HG03025 (cell line): ENCODE measurements at regions not wholly inside any gene's neighbourhood (a gene's known extent, or its start where the extent isn't known, plus 50 kb on each side); places are given as distances from the start of the nearest gene placed in this dataset.

Source experiments
- ATAC-seq: cut with Tn5 transposase; IDR thresholded peaks from one replicate; pipeline ENCODE4 v1.9.1; 2021; ENCODE audit warnings: mild to moderate bottlenecking, moderate library complexity; ENCODE audit not compliant: unreplicated experiment, low FRiP score

DNA sequence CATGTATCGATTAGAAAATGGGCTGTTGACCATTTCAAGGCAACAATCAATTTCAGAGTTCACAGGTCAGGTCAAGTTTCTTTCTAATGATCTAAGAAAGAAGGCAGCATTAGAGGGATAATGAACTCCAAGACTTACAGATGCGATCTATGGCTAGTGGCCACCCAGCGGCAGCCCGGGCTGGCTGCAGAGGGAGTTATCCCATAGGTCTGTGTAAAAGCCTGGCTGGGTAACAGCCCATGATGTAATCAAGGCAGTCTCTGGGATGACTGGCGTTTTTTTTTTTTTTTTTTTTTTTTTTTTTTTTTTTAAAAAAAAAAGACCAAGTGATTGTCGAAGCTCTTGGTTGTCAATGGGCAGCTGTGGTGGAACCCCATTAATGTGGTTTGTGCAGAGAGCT is 171.1 kb upstream of the SKOR2 start:
- no peak for ATAC-seq

DNA sequence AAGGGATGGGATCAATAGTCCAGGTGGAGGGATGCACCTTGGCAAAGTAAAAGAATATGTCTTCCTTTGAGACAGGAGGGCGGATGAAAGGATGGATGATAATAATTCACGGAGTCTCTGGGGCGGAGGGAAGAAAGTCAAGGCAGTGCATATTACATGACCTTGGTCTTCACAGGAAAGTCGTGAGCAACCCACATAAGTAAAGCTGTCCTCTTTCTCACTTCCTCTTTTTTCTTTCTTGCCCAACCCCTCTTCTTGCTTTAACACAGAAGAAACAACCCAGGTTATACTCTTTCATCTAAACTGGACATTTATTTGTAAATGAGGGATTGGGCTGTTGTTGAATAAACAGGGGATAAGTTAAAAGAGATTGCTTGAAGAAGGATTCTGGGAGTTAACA is 168.7 kb upstream of the SKOR2 start:
- ATAC-seq: peak; percentile 83

DNA sequence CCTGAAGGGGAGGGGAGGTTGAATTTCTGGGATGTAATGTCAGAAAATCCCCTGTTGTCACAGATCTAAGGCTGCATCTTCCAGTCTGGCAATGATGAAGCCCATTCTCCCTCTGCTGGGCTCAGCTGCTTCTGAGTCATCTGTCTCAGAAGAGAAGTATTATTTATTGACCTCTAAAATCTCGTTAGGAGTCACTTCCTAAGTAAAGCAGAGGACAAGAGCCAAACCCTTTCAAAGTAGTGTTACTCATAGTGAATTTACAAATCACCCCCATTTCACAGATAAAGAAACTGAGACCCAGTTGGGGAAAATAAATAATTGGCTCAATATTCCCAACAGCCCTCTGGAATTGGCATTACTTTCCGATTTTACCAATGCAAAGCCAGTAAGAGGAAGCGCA is 167.3 kb upstream of the SKOR2 start:
- no peak for ATAC-seq

DNA sequence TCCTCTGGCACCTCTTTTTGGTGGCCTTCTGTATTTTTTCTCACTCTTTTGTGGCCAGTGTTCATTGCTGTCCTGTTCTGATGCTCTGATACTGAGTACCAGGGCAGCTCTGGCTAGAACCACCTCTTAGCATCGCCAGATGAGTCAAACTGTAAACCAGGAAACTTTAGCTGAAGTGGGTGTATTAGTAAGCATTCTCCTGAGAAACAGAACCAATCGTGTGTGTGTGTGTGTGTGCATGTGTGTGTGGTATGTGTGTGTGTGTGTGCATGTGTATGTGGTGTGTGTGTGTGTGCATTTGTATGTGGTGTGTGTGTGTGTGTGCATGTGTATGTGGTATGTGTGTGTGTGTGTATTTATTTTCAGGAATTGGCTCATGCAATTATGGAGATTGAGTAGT is 166.3 kb upstream of the SKOR2 start:
- no peak for ATAC-seq

DNA sequence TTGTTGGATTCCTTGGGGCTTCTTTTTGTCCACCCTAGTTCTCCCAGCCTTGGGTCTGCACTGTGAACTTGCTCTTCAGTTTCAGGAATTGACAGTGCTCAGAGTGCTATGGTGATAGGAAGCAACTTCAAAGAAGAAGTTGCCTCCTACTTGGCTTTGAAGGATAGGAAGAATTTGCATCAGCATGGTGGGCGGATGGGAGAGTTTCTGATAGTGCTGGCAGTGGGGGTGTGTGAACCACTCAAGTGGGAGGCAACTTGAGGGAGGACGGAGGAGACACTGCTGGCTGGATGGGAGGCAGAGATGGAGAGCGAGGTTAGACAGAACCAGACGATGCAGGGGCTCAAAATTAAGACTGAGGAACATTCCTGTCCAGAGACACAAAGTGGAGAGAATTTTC is 164.4 kb upstream of the SKOR2 start:
- ATAC-seq: no peak

DNA sequence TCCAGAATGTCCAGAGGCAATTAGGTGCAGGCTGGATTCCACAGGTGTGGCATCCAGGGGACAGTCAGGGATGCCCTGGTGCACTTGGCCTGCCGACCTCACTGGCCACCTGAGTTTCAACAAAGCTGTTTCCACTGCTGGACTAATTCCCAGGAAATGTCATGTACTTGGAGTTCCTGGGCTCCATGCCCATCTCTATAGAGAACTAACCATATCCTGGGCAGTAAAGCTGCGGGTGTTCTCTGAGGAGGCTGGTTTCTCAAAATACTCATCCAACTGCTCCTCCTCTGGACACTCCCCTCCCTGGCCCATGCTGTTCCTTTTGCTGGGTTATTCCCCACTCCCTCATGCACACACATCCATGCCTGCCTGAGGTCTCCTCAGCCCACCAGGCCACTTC is 161.9 kb upstream of the SKOR2 start:
- no peak for ATAC-seq

DNA sequence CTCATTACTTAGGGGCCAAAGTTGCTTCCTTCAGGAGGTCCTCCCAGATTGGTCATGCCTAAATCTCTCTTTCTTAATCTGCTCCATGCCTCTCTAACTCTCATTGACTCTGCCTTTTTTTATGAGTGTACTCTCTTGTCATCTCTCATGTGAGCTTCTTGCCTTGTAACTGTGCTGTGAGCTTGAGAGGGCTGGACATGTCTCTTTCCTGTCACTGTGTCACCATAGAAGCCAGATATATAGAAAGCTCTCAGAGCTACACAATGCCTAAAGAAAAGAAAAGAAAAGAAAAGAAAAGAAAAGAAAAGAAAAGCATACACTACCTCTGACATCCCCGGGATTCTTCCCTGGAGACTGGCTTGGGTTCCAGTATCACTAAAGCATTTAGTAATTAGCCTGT is 161.5 kb upstream of the SKOR2 start:
- no peak for ATAC-seq

DNA sequence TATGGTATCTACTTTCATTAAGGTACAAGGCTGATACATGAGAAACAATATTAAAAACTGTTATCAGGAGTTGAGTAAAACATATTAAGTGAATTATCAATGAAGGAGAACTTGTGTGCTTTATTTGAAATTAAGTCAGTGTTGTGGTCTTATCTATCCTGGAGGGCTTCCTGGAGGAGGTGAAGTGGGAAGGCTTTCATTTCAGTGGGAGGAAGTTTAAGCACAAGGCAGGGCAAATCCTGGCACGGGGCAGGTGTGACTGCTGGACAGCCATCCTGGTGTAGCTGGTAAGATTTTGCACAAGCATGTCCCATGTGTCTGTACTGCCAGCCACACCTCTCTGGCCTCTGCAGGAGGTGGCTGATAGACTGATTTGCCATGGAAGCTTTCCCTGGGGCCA is 159.7 kb upstream of the SKOR2 start:
- ATAC-seq: no peak

DNA sequence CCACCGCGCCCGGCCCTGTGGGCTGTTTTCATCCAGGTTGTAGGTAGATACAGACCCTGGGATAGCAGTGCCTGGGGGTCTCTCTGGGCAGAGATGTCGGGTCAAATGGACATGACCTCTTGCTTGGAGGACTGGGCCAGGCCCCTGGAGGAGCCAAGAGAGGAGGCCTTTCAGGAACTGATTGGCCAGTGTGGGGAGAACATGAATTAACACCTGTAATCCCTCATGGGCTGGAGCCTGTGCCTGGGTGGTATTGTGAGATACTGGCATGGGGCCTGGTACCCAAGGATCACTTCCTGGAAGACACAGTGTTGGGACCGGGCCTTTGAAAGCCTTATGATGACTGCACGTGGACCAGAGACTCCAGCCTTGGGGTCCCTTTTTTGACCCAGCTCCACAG is 158.7 kb upstream of the SKOR2 start:
- ATAC-seq: no peak

DNA sequence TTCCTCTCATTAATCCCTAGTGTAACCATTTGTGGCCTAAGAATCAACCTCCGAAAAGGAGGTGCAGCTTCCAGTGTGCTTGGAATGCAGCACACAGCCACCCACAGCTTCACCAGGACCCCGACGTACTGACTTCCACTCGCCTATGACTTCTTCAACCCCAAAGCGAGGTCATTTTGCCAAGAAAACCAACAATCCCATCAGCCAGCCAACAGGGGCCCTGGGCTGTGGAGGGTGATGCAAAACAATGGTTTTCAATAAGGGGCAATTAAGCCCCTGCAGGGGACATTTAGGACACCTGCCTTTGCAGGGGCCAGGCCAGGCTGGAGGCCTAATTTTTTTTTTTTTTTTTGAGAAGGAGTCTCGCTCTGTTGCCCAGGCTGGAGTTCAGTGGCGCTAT is 158.1 kb upstream of the SKOR2 start:
- no peak for ATAC-seq

DNA sequence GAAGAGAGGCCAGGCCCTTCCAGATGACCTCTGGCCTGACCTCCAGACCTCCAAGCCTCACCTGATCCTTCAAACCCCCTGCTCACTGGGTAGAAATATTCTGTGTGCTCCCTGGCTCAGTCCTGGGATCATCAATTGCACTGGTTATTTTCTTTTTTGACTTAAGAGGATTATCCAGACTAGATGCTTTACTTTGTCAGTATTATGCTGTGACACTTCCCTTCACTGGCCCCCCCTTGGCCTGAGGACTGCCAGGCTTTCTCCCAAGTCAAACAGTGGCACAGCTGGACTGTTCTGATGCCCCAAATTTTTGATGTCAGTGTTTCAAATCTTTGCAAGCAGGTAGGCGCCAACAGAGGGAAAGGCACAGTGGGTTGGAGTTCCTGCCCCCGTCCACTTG is 156.3 kb upstream of the SKOR2 start:
- ATAC-seq: no peak

DNA sequence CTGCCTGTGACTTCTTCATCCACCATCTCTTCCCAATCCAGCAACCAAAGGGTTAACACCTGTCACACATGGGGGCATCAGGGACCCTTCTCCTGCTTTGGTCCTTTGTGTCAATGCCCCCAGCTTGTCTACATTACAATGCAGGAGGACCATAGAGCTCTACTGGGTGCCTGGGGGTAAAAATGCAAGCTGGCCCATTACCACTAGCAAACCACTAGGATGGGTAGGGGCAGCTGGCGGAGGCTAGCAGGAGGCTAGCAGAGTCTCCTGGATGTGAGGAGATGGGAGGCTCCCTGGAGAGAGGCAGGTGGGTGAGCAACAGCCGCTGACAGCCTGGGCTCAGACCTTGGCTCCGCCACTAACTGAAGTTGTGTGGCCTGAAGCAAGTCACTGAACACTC is 153.4 kb upstream of the SKOR2 start:
- no peak for ATAC-seq

DNA sequence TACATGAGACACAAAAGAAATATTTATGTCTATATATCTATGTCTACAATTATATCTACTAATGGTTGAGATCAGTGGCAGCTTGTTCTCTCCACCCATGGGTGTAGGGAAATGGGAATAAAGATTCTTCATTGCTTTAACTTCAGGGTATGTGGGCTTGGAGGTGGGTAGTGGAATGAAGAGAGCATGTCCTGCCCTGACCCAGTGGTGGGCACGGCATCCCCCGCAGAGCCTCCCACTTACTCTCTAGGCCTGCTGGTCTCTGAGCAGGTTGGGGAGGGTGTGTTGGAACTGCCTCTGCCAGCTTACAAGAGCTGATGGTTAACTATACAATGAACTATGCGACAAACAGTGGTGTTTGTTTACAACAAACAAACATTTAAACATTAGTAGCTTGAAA is 152.5 kb upstream of the SKOR2 start:
- ATAC-seq: no peak

DNA sequence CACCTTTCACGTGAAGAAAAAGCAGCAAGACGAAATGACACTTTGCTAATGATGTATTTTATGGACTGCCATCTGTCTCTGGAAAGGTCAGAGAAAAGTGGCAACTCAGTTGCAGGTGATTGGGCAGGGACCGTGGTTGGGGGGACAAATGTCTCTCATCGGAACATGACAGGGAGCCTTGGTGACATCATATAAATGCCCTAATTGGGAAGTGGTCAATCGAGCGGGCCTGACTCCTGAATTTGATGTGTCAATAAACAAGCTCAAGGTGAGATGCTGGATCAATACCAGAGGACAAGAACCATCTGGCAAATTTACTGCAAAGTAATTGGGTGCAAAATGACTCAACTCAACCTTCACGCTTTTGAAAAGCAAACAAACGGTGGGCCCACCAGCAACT is 151.9 kb upstream of the SKOR2 start:
- no peak for ATAC-seq

DNA sequence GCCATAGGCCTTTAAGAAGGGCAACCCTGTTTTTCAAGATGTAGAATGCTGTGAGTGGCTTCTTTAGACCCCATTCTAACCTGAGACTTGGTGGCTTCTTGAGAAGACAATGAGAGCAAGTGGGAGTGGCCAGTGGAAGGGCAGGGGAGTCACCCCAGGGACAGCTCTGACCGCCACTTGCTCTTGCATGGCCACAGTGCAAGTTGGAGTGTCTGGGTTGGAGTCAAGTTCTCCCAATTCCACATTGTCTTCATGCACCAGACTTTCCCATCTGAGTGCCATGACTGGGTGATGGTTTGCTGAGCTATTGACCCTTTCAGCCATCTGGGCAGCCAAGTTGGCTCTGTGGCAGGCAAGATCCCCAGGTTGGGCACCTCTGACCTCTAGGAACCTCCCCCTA is 148.0 kb upstream of the SKOR2 start:
- no peak for ATAC-seq

DNA sequence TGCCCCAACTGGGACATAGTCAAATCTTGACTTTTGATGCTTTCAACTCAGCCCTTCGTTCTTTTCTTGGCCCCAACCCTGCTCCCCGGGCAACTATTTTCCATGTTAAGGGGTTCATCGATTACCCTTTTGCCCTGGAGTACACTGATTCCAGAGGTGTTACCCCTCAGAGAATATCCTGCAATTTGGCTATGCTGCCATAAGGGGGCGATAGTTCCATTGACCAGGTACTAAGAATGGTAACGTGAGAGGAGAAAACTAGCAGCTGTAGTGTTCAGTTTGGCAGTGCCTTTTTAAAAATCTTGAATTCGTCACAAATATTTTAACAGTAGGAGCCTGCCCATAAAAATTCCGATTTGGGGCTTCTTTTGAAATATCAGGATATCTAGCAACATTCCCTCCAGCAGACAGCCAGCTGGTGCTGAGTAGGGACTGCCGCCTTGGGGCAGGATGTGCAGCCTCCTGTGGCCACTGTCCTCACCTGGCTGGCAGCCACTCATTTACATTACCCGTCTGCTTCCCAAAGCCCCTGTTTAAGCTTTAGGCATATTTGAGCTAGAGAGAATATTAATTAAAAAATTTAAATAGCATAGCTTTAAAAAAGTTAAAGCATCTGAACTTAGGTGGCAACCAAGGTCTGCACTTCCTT is 146.3 kb upstream of the SKOR2 start:
- no peak for ATAC-seq

DNA sequence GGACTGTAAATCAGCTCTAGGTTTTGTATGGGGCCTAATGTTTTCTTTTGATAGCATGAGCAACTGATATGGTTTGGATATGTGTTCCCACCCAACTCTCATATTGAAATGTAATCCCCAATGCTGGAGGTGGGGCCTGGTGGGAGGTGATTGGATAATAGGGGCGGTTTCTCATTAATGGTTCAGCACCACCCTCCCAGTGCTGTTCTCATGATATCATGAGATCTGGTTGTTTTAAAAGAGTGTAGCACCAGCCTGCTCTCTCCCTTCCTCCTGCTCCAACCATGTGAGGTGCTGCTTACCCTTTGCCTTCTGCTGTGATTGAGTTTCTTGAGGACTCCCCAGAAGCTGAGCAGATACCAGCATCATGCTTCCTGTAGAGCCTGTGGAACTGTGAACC is 140.2 kb upstream of the SKOR2 start:
- ATAC-seq: no peak

DNA sequence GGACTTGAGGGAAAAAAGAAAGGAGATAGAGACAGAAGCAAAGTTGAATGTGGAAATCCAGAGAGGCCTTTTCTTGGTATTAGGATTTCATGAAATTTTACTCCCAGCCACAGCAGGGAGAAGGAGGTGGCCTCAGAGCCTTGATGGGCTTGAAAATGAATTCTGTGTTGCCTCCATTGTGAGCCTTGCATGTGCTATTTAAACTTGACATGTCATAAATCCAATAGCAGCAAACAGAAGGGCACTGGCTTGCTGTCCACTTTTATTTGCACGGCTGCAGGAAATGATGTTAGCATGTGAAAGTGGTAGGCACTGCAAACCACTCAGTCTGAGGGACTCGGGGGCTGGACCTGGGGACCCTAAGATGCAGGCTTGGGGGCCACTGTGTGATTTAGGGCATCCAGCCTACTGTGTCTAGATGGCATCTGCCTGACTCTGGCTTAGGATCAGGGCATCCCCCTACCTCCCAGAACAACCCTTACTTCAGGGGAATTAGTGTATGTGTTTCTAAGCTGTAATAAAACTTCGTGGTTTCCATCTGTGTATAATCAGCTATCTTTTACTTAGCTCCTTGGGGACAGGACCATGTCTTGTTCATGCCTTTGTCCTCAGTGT is 139.1 kb upstream of the SKOR2 start:
- no peak for ATAC-seq

DNA sequence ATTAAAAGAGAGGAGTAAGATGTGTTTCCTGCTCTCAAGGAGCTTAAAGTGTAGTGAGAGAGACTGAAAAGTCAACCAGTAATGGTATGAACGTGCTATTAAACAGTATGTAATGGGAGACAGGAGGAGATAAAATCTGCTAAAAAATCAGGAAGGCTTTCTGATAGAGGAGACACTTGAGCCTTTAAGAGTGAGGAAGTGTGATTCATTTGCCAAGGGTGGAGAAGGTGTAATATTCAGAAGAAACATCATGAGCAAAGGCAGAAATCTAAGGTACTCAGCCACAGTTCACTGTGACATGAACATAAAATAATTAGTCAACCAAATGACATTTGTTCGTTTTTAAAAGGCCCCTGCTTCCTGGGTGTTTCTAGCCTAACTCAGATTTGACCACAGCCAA is 137.8 kb upstream of the SKOR2 start:
- ATAC-seq: no peak

DNA sequence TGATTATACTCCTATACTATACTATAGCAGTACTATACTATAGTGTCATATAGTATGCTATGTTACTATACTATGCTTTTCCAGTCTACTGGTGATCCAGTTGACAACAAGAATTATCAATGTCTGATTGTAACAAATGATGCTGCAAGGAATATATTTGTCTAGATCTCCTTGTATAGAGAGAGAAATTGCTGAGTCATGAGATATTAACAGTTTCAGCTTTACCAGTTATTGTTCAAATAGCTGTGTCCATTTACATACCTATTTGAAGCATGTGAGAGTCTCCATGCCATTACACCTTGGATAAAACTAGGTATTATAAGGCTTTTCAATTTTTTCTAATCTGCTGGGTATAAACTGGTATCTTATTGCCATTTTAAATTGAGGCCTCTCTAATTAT is 136.4 kb upstream of the SKOR2 start:
- ATAC-seq: no peak

DNA sequence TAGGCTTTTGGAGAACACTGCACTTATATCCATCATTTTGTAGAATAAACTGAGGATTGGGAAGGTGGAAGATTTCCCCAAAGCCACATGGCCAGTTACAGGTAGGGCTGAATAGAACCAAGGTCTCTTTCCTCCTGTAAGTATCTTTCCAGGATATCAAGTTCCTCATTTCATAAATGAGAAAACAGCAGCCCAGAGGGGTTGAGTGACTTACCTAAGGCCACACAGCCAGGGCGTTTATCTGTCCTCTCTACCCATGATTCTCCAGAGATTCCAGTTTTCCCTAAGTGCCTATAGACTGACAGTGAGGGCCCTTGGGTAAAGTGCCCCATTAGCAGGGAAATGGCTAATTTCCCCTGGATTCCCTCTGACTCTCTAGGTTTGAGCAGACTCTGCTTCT is 132.3 kb upstream of the SKOR2 start:
- no peak for ATAC-seq

DNA sequence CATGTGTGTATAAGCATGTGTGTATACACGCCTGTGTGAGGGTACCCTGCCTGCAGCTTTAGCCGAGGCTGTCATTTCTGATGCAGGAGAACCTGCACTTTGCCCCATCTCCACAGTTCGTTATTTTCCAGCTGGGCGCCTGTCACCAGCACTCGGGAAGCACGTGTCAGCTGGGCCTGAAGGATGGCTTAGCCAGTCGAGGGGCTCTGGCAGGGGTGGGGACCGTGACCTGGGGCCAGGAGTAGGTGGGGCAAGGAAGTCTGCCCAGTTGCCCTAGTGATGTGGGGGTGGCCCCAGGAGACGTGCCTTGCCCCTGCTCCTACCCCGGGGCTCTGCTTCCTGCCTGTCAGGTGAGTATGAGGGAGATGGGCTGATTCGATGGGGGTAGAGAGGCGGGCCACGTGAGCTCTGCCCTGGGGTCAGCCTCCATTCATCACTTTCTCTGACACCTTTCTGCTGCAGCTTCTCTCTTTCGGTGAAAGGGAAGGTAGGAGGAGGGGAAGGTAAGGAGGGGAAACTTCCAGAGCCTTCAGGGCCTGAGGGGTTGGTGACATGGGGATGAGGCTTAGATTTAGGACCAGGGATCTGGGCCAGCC is 130.6 kb upstream of the SKOR2 start:
- ATAC-seq: no peak
